Activated T-helper 1 cell treated with anti-CD3 and anti-CD28 coated beads, Interleukin-2, amount 50 U/mL, for 16 hours (primary cell): ENCODE measurements at regions not wholly inside any gene's neighbourhood (a gene's known extent, or its start where the extent isn't known, plus 50 kb on each side); places are given as distances from the start of the nearest gene placed in this dataset.

Experiments
- DNase-seq, 2 donors: peaks; one replicate each; pipeline ENCODE4 v3.0.0-alpha.2; 2020; ENCODE audit warnings: low read depth in 1 of 2, low spot score in 1 of 2

GRCh38 chr2:144946263-144946662, 426.3 kb upstream of the ZEB2 start:
- no peak for DNase-seq

DNA sequence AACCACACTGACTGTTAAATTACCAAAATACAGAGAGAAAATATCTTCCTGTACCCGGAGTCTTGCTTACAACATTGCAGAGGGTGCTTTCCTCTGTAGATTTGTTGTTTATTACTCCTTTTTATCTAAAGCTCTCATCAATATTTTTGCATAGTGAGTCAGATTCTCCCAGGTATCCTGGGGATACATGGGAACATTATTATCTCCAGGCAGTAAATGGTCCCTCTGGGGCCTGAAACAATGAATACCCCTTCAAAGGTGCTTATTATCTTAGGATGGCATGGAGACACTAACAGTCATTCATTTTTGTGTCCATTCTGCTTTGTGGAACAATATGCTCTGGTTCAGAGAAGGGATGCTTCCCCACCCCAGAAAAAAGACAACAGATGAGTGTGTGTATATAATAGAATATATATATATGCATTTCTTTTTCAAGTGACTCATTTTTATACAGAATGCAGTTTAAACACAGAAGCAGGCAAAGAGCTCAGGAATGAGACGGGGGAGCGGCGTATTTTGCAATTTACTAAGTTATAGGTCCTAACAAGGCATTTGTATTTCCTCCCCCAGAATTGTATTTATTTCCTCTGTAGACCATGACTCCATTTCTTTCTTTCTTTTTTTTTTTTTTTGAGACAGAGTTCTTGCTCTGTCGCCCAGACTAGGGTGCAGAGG, 424.8 kb upstream of the ZEB2 start:
- DNase-seq: no peak

DNA sequence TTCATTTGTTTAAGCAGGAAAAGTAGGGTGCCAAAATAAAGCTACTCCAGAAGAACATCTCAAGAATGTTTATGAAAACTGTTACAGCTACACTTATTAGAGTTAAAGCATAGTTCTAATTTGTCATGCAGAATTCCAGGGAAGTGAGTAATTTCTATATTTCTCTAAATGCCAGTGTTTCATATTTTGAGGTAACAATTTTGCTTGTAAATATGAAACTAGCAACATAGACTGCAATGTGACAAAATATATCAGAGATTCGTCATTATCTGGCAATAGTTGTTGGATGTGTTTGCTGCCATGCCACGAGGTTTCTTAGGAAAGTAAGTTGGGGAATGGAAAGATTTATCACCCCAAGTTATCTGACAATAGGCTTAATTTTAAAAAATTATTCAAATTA, 424.1 kb upstream of the ZEB2 start:
- DNase-seq: no peak

GRCh38 chr2:144943293-144943941, 423.5 kb upstream of the ZEB2 start:
- DNase-seq: no peak

GRCh38 chr2:144942516-144943256, 422.8 kb upstream of the ZEB2 start:
- DNase-seq: no peak

- DNase-seq: no peak
Measured at GRCh38 chr2:144941743-144942488, 422.0 kb upstream of the ZEB2 start.

- no peak for DNase-seq
Measured at GRCh38 chr2:144939590-144939989, 419.7 kb upstream of the ZEB2 start.

DNA sequence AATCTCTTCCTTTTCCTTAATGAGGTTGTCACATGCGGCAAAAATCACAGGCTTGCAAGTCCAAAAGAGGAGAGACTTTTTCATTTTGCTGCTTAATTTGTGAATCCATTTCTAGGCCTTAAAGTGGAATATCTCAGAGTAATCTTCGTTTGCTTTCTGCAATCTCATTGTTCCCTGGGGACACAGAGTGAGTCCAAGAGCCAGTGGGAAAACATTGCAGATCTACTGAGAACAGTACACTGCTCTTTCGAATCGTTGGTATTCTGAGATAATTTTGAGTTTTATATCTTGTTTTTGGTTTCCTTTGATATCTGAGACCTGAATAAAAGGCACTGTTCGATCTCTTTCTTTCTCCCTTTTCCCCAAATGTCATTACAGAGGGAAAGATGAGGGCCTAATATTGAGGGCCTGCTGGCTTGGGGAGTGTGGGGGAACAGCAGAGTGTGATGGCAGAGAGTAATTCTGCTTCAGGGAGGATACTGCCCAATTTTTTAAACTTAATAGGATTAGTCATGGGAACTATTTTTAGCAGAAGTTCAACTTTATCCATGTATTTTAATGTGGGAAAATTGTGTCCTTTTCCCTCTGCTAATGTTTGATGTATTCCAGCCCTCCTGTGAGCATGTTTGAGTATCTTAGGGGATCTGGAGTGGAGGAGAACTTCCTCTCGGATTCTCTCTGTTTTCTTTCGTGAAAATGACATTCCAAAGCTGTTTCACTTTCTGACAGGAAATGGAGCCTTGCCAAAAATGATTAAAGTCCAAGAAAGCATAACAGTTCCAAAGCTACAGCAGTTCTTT, 418.2 kb upstream of the ZEB2 start:
- DNase-seq: no peak

GRCh38 chr2:144937066-144937465, 417.1 kb upstream of the ZEB2 start:
- no peak for DNase-seq

- DNase-seq: no peak
Measured at GRCh38 chr2:144936442-144936841, 416.5 kb upstream of the ZEB2 start.

GRCh38 chr2:144935736-144936135, 415.8 kb upstream of the ZEB2 start:
- no peak for DNase-seq

DNA sequence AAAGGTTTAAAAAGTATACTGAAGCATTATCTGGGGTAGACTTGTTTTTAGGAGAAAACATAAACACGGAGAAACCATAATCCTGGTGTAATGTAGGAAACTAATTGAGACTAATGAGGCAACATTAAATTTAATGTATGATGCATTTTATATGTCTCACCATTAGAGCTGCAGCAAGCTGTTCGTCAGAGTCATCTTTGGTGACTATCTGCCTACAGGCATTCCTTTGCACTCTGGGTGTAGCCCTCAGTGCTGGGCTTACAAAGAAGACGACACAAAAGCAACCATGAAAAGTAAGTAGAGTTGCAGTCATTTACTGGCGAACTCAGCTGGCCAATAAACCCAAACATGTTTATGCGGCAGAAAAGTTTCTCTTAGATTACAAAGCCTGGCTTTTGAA, 415.3 kb upstream of the ZEB2 start:
- no peak for DNase-seq

DNA sequence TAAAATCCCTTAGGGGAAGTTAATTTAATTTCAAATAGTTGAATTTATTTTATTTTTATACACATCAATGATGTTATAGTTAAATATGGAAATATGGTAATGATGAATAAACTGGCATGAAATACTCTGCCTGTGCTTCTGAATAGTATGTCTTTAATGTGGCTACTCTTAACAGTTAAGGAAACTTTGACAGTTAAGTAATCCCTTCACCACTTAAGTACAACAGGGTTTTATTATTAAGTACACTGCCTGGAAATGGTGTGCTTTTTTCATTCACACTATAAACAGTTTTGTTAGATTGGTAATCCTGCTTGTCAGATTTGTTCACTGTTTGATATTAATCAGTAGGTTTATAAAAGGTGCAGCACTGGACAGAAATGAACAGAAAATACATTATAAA, 412.0 kb upstream of the ZEB2 start:
- no peak for DNase-seq

- DNase-seq: no peak
Measured at GRCh38 chr2:144931480-144931879, 411.6 kb upstream of the ZEB2 start.

- no peak for DNase-seq
Measured at GRCh38 chr2:144927429-144927828, 407.5 kb upstream of the ZEB2 start.

DNA sequence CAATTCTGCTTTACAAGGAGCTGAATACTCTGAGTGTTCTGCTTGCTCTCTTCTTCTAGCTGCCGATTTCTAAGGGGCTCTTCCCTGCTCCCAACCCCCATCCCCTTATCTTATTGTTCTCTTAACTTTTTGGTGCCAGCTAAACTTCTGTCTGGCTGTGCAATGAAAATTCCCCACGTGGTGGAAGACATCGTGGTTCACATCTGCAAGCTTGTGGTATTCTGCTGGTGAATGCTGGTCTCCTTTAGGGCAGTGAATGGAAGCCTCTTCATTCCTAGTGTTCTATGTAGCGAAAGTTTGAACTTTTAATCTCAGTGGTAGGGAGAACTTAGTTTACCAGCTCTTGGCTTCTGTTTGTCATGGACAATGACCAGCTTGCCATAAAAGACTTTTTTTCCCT, 406.0 kb upstream of the ZEB2 start:
- no peak for DNase-seq

- DNase-seq: no peak
Measured at GRCh38 chr2:144924827-144925226, 404.9 kb upstream of the ZEB2 start.

DNA sequence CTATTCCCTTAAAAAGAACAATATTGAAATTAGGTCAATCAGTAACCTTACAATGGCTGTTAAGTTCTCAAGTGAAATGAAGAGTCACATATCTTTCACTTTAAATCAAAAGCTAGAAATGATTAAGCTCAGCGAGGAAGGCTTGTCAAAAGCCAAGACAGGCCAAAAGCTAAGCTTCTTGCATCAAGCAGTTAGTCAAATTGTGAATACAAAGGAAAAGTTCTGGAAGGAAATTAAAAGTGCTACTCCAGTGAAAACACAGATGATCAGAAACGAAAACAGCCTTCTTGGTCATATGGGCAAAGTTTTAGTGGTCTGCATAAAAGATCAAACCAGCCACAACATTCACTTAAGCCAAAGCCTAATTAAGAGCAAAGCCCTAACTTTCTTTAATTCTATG, 402.6 kb upstream of the ZEB2 start:
- DNase-seq: no peak

GRCh38 chr2:144920755-144921530, 401.0 kb upstream of the ZEB2 start:
- no peak for DNase-seq
